Fibroblast of skin of left biceps (primary cell): ENCODE measurements at regions not wholly inside any gene's neighbourhood (a gene's known extent, or its start where the extent isn't known, plus 50 kb on each side); places are given as distances from the start of the nearest gene placed in this dataset.
"Not testable (repeated sequence)": the region's sequence is repeated elsewhere in the genome, so short reads cannot be mapped to it uniquely, and the experiment has no call there.

ENCODE experiments used
- DNase-seq, 2 experiments: peaks; one replicate each; pipeline ENCODE4 v3.0.0-alpha.2; 2013; ENCODE audit warnings: low read depth in 2 of 2

DNA sequence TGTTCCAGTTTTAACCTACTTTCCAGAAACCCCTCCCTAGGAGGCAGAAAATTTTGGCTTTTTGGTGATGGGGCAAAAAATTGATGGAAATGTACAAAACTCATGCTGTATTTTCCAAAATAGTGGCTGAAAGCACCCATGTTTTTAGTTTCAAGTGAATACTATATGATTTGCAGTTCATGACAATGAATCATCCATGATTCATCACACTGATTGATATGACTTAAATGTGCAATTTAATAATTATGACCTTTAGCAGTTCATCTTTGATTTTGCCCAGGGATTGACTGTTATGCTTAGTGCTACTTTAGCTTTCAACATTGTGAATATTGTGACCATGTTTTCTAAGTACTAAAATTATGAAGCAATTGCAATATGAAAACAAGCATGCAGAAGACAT is 478.7 kb downstream of the HTR1B start:
- no peak for DNase-seq

DNA sequence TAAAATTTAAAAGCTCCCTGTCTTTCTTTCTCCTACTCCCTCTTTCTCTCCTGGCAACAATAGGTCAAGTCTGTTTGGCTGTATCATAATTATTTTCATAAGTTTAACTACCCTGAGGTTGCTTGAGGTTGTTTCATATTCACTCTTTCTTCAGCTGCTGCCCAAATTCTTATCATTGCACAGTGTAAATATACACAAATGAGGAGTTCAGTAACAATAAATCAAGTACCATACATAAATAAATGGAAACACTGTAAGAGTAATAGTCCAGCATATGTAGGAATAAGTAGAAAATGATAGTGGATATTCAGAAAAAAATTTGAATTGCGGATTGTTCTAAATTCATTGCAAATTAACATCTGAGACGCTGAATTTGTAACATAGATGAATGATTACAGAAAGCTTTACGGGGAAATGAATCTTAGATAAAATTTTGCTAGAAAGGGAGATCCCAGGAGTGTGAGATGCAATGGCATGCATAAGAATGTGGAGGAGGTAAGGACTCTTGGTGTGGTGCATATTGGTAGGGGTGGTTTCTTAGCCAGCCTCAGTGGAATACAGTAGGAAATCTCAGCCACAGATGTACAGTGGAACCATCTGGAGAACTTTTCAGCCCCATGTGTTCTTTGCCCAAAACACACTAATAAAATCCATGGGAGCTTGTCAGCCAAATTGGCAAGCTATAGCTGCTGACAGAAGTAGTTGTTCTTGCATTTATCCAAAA is 480.7 kb downstream of the HTR1B start:
- no peak for DNase-seq

DNA sequence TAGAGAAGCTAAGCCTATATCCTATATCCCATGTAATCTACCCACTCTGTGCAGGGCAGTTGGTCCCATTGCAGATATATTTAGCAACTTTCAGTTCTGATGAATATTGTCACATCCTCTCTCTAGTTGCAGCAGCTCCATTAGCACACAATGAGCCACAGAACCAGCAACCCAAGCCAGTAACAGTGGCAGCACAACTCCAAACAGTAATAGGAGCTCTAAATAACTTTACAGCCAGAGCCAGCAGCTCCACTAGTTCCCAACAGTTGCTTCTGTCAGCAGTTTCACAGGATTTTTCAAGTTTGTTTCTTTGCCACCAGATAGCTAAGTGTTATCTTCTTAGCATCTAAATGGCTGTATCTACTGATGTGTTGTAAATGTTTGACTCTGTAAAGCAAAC is 490.8 kb downstream of the HTR1B start:
- no peak for DNase-seq

- not testable (repeated sequence) for DNase-seq
Measured at GRCh38 chr6:76959177-76959576, 504.1 kb downstream of the HTR1B start.

GRCh38 chr6:76942203-76942966 is 520.9 kb downstream of the HTR1B start:
- DNase-seq: no peak

GRCh38 chr6:76940191-76940590 is 523.1 kb downstream of the HTR1B start:
- DNase-seq: peak in 1 of 2 experiments; percentile 9

GRCh38 chr6:76914737-76915136 is 548.6 kb downstream of the HTR1B start:
- no peak for DNase-seq

DNA sequence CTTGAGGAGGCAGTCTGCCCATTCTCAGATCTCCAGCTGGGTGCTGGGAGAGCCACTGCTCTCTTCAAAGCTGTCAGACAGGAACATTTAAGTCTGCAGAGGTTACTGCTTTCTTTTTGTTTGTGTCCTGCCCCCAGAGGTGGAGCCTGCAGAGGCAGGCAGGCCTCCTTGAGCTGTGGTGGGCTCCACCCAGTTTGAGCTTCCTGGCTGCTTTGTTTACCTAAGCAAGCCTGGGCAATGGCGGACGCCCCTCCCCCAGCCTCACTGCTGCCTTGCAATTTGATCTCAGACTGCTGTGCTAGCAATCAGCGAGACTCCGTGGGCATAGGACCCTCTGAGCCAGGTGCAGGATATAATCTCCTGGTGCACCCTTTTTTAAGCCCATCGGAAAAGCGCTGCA is 557.8 kb downstream of the HTR1B start:
- DNase-seq: not testable (repeated sequence)

- no peak for DNase-seq
Measured at GRCh38 chr6:76892542-76892941, 570.7 kb downstream of the HTR1B start.

- no peak for DNase-seq
Measured at GRCh38 chr6:76888351-76888750, 574.9 kb downstream of the HTR1B start.

- DNase-seq: no peak
Measured at GRCh38 chr6:76886900-76887299, 576.4 kb downstream of the HTR1B start.

DNA sequence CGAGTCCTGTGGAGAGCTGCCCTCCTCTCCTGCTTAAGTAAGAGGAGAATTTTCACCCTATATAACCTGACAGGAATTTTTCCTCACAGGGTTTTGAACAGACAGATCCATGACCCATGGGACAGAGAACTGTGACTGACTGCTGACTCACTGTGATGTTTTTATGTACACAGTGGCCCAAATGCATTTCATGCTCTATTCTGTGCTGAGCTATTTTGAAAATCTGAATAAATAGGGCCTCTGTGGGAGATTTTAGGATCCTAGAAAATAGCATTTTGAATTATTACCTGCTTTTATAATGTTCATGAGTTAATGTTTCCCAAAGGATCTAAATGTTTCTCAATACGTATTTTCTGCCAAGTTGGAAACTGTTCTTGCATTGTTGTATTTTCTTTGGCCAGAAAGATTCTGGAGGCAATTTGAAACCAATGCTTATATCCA is 577.4 kb downstream of the HTR1B start:
- peak; percentile 53 to 59 for DNase-seq

GRCh38 chr6:76881414-76881813 is 581.9 kb downstream of the HTR1B start:
- DNase-seq: no peak

DNA sequence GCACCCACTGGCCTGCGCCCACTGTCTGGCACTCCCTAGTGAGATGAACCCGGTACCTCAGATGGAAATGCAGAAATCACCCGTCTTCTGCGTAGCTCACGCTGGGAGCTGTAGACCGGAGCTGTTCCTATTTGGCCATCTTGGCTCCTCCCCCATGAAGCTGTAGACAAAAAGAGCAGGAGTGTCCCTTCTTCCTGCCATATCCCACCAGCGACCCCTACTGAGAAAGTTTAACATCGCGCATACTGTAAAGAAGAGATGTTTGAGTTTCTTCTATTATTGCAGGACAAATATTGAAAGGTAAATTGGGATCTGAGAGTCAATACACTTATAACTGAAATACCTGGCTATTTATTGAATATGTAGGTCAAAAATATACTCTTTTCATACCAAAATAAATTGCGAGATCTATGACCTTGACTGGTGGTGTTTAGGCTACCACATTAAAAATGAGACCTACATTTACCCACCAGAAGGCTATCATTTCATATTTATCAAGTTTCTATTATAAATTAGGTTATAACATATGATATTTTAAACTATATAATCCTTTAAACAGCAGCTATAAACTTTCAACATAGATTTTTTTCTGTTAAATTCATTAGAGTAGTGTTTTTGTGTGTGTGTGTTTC is 586.3 kb downstream of the HTR1B start:
- no peak for DNase-seq

GRCh38 chr6:76876430-76876829 is 586.9 kb downstream of the HTR1B start:
- DNase-seq: not testable (repeated sequence)

- no peak for DNase-seq
Measured at GRCh38 chr6:76867182-76867581, 596.1 kb downstream of the HTR1B start.

DNA sequence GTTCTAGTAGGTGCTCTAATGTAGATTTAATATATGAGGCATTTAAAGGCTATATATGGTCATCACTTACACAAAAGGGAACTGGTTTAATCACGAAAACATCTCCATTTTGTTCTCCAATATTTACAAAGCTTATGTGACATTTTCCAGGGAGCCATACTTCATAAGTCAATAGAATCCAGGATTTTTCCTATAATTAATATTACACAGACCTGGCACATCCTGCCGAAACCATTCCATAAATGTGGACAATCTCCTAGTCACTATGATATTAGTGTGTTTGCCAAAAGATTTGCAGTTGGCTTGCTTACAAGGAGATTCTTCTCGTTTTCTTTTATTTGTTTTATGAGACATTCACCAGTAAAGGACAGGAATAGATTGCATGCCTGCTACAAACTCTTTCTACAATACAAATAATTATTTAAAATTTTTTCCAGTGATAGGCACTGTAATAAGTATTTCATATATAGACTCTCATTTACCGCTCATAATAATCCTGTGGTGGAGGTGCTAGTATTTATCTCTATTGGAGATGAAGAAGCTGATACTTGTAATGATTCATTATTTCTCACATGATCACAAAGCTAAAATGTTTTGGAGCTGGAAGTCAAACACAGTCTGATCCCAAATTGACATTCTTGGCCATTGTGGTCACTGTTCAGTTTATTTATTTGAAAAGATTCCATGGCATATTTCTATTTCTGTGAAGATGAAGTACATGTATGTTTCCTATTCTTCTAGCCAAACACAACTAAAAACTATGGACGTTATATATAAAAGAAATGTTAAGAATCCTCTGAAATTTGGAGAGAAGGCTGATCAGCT is 597.0 kb downstream of the HTR1B start:
- DNase-seq: no peak

DNA sequence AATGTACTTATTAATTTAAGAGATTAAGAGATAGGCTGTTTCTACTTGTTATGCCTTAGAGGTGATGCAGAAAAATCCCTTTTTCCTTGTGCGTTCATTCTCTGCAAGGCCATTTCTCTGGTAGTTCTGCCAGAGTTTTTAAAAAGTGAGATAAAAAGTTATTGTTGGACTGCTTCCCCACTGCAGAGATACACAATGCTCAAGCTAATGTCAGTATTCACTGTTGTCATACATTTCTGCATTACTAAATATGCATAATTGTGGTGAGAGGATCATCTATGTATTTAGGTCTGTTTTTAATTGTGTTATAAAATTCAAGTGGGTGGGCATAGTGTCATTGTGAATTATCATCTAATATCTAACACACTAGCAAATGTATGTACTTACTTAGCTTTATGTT is 600.4 kb downstream of the HTR1B start:
- DNase-seq: peak in 1 of 2 experiments; percentile 33

DNA sequence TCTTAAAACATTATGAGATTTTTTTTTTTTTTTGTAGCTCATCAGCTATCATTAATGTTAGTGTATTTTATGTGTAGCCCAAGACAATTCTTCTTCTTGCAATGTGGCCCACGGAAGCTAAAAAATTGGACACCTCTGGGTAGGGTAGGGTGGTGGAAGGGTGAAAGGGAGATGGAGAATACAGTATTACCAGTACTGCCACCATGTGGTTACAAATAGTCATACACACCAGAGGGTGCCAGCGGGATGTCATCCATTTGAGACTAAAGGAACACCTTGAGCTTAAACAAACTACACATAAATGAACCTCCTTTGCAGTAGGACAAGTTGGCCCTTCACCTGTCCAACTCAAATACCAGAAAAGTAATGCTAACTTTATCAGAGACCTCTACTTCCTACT is 601.9 kb downstream of the HTR1B start:
- DNase-seq: no peak

DNA sequence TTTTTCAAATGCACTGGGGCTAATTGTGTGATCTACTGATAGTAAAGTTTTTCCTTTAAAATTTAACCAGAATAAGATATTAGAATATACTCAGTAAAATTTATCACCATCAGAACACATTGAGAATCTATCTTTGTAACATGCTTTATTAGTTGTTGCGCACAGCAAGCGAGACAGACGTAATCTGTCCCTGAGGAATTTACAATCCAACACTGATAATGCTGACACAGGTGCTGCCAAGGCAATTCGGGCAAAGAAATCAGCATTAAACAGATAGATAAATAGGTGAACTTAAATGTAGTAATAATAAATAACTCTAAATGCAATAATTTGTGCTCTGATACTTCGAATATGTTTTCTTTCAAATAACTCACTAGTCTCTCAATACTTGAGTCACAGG is 607.2 kb downstream of the HTR1B start:
- no peak for DNase-seq

GRCh38 chr6:76852776-76853175 is 610.5 kb downstream of the HTR1B start:
- peak; percentile 9 to 24 for DNase-seq
